B cell (primary cell): ENCODE measurements at regions not wholly inside any gene's neighbourhood (a gene's known extent, or its start where the extent isn't known, plus 50 kb on each side); places are given as distances from the start of the nearest gene placed in this dataset.

Source experiments
- EZH2 ChIP-seq: IDR thresholded peaks from 2 replicates; pipeline ENCODE4 v1.6.1; 2012; ENCODE audit warnings: borderline replicate concordance, low read depth, mild to moderate bottlenecking, moderate library complexity, low read length; ENCODE audit not compliant: insufficient read depth, poor library complexity, severe bottlenecking
- TF ChIP-seq, protein P1 (sequence below): fragments of 200-600 bp; IDR thresholded peaks from one replicate; pipeline ENCODE4 v1.8.0; 2022; ENCODE audit warnings: antibody characterized with exemption, mild to moderate bottlenecking

DNA sequence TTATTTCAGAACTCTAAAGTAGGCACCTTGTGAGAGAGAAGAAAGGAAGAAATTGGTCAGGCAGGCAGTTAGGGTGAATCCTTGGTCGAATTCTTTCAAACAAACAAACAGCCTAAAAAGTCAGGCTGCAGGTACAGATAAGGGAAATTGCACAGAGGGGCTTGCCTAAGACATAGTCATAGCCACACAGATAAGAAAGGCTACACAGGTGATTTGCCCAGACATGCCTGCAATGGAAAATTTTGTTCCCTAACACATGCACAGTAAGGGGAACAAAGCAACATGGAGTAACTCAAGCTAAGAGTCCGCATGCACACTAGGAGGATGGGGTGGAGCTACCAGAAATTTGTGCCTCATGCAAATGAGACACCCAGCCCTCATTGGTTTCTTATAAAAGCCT lies 91.4 kb upstream of the TUSC7 start:
- TF ChIP-seq, protein P1, sequence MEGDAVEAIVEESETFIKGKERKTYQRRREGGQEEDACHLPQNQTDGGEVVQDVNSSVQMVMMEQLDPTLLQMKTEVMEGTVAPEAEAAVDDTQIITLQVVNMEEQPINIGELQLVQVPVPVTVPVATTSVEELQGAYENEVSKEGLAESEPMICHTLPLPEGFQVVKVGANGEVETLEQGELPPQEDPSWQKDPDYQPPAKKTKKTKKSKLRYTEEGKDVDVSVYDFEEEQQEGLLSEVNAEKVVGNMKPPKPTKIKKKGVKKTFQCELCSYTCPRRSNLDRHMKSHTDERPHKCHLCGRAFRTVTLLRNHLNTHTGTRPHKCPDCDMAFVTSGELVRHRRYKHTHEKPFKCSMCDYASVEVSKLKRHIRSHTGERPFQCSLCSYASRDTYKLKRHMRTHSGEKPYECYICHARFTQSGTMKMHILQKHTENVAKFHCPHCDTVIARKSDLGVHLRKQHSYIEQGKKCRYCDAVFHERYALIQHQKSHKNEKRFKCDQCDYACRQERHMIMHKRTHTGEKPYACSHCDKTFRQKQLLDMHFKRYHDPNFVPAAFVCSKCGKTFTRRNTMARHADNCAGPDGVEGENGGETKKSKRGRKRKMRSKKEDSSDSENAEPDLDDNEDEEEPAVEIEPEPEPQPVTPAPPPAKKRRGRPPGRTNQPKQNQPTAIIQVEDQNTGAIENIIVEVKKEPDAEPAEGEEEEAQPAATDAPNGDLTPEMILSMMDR = no peak
- TF ChIP-seq EZH2 = no peak
